Amniotic epithelial cell (primary cell): ENCODE measurements at regions not wholly inside any gene's neighbourhood (a gene's known extent, or its start where the extent isn't known, plus 50 kb on each side); places are given as distances from the start of the nearest gene placed in this dataset.

Experiments used
- DNase-seq: peaks from one replicate; pipeline ENCODE4 v3.0.0-alpha.2; 2010; ENCODE audit warnings: low read depth

DNA sequence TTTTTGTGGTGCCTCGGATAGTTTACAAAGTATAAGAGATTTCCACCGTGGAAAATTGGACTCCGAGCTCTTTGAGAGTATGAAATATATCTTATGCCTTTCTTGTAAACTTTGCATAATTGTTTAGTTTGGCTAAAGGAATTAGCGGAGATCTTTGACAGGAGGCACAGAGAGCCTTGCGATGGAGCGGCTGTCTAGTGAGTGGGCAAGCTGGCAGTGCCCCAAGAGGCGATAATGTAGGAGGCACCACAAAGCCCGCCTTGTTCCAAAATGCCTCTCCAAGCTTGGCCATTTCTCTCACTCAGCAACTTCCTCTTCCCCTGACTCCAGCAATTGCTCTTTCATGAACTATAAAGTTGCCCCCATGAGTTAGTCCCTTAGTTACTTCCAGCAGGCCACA is 270.1 kb upstream of the PRICKLE1 start:
- DNase-seq, result no peak

DNA sequence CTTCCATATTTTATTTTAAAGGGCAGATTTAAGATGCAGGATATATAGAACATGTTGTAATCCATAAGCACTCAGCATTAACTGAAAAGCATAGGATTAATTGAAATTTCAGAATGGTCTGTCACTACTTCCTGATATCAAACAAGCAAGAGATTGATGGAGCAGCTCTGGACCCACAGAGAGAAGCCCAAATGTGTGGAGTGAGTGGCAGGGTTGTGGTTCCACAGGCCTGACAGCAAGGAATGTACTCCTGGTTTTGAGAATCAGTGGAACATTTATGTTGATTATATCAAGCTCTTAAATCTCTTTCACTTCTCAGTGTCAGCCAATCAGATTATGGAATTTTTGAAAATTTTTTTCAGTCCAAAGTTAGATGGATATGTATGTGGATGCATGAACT is 267.6 kb upstream of the PRICKLE1 start:
- no peak for DNase-seq

DNA sequence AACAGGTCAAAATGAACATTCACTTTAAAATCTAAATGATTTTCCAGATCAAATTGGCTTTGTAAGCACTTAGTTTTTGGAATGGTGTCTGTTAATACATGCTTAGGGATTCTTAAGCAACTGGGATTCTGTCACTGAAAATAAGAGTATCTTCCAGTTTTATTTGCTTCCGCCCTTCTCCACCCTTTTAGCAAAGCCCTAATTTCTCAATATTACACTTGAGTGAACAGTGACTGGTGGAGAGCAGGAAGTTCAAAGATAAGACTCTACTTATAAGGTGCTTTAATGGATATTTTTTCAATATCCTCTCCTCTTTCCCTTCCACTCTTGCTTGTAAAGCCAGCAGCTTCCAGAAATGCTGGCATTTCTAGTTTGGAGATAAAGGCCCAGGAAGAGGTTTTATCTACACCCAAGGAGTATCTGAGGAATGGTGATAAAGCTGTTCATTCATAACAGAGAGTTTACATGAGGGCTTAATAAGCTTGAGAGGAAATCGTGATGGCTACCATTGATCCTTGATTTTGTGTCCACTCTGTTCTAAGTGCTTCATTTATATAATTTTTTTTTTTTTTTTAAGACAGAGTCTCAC is 265.9 kb upstream of the PRICKLE1 start:
- no peak for DNase-seq

DNA sequence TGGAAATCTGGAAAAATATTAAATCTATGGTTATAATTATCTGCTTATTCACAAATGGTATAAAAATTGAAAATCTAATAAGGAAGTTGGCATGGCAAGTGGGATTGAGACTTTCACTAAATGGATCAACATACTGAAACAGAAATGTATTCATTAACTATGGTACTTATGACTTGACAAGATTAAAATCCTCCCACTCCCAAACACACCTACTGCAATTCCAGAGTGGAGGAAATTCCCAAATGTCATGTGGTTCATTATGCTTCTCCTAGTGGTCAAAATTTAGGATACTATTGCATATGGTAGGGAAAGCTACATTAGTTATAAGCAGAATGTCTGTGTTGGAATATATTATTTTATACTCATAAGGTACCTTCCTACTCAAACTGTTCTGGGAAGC is 265.3 kb upstream of the PRICKLE1 start:
- DNase-seq, result no peak

DNA sequence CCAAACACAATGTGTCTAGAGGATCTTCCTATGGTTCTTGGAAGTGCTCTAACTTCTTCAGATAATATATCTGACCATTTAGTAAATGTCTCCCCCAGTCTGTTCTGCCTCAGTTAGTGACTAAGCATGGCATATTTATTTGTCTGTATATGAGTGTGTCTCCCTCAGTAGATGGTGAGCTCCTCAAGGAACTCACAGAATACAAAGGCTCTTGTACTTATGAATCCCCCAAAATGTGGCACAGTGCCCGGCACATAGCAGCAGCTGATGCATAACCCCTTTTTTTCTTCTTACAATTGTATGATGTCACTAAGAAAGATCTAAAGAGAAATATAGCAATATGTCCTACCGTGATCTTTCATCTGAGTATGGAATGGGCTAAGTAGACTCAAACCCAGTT is 264.7 kb upstream of the PRICKLE1 start:
- DNase-seq, result no peak

DNA sequence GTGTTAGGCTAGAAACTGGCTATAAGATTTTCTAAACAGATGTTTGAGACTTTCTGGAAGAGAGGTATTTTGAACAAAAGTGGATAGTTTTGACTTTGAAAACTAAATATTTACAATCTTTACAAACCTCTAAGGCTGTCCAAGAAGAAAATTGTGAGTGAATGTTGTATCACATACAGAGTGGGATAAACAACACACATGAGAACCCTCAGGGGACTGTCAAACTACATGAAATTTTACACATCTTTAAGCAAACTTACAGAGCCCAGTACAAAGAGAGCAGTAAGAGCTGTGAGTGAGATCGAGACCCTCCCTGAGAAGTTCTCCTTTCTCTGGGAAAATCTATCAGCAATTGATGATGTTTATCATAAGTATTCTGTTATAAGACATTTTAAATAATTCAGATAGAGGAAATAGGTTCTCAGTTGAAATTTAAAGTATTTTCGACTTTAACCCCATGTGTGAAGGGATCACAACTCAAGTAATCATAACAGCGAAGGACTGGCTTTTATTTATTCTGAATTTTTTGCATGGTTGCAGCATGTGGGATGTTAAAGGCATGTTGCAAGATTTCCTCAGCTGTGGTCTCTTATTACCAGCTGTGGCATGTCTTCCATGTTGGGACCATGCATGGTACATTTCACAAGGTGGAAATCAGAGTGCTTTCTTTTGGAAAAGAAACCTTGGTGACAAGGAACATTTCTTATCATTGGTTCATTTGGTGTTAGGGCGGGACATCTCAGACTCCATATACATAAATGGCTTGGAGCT is 264.0 kb upstream of the PRICKLE1 start:
- no peak for DNase-seq

DNA sequence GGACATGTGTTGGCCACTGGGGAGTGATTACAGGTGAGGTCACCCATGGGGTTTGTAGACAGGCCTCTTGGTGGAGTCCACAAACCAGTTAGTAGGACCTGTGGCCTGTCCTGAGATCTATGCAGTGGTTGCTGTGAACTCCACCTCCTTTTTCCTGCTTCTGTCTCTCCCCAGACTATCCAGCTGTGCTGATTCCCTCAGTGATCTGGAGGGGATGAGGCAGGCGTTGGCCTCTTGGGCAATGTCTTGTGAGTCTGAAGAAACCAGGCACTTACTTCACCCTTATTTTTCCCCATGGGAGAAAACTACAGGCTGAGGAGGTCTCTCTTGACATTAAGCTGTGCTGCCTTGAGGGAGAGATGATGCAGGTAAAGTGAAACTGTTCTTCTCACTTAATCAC is 257.2 kb upstream of the PRICKLE1 start:
- peak; percentile 70 for DNase-seq

DNA sequence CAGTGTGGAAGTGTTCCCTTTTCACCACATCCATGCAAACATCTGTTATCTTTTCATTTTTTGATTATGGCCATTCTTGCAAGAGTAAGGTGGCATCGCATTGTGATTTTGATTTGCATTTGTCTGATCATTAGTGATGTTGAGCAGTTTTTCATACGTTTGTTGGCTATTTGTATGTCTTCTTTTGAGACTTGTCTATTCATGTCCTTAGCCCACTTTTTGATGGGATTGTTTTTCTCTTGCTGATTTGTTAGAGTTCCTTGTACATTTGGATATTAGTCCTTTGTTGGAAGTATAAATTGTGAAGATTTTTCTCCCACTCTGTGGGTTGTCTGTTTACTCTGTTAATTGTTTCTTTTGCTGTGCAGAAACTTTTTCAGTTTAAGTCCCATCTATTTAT is 244.5 kb upstream of the PRICKLE1 start:
- DNase-seq, result no peak

DNA sequence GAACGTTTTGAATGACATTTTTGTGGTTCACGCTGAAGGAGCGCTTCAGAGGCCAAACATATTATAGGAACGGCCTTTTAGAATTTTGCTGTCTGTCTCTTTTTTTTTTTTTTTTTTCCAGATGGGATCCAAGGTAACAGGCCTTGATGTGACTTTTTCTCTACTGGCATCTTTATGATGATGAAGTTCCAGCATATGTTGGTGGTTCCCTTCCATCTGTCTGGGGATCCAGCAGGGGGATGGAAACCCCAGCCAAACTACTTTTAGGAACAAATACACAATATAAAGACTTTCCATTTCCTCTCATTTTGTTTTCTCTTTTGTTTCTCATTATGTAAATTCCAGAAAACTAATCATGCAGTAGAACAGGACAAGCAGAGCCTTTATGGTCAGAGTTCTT is 239.3 kb upstream of the PRICKLE1 start:
- DNase-seq, result no peak

DNA sequence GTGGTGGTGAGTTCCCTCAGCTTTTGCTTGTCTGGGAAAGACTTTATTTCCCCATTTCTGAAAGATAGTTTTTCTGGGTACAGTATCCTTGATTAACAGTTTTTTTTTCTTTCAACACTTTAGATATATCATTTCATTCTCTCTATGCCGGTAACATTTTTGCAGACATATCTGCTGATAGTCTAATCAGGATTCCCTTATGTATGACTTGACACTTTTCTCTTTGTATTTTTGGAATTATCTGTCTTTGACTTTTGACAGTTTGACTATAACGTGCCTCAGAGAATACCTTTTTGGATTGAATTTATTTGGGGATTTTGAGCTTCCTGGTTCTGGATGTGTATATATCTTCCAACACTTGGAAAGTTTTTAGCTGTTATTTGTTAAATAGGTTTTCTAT is 234.8 kb upstream of the PRICKLE1 start:
- no peak for DNase-seq

DNA sequence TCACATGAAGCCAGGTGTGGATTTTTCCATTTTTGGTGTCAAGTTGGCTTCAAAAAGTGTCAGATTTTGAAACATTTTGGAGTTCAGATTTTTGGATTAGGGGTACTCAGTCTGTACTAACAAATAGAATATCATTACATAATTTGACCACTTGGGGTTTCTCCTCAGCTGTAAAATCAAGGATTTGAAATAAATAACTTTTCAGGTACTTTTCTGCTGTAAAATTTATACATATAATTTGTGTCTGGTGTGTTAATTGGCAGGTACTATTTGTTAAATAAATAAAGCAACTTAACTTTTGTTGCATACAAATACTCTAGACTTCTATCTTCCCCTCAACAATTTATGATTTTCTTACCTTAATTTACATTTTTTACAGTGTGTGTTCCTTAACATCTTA is 234.1 kb upstream of the PRICKLE1 start:
- no peak for DNase-seq

DNA sequence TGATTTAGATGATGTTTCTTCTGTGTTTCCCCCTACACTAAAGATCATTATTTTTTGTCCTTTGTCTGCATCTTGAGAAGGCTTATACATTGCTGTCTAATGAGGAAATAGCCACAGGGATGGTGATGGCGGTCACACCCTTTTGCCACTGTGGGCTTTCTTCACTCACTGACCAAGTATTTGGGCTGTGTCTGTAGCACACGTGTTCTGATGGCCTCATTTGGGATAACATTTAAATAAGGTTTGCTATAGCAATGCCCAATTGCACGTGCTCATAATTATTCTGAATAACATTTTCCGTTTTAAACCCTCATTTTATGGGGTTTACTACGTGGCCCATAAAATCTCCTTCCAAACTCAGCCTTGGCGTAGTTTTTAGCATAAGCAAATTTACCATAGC is 230.3 kb upstream of the PRICKLE1 start:
- no peak for DNase-seq

DNA sequence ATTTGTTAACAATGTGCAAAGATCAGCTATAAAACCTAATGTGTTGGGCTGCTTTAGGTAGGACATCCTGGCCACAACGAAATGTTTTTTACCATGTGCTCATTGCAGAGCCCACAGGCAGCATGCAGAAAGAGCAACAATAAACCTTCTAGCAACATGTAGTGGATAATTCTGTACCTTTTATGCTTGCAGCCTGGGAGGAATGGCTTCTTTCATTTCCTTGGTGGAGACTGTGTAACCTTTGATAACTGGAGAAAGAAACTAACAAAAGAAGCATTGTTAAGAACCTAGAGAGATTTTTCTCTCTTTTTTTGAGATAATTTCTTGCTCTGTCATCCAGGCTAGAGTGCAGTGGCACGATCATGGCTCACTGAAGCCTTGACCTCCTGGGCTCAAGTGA is 225.5 kb upstream of the PRICKLE1 start:
- DNase-seq, result no peak

DNA sequence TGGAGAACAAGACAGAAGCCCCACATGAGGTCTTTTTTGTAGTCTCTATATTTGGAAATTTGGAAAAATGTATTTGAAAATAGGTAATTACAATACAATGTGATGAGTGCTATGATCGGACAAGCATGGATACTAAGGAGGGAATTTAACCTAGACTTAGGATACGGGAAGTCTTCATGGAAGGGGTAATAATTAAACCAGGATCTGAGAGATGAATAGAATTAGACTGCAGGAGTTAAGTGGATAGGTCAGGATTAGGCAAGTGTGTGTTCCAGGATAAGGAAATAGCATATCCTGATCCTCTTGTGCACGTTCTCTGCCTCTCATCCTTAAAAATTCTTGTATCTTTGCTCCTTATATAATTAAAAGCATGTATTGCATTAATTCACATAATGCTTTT is 223.3 kb upstream of the PRICKLE1 start:
- DNase-seq, result no peak

DNA sequence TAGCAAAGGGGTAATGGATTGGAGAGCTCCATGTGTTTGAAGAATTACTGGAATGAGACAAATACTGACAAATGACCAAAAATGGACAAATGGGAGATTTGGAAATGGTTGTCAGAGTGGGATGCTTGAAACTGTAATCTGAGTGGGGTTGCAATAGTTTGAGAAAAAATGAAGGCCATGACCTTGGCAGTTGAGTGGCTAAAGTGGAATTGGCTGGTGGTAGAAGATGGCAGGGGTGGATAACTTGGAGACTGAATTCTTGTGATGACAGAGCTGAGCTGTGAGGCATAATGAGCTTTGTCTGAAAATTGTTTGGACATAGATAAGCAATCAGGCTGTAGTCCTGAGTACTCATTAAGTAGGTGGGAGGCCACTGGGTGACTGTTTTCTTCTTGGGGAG is 222.5 kb upstream of the PRICKLE1 start:
- DNase-seq, result no peak

DNA sequence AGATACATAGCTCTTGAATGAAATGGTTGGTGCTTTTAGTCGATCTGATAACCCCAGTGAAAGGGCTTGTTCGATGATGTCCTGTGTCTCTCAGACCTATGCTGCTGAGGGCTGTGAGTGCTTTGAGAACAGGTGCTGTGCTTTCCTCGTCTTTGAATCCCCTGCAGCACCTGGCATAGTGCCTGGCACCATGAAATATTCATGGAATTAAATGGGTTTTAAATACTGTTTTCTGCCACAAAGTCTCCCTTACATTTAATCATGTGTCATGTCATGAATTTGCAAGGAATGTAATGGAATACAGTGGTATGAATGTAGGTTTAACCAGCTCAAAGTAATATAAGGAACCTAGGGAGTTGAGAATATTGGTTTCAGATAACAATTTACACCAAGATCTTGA is 220.5 kb upstream of the PRICKLE1 start:
- DNase-seq, result no peak

DNA sequence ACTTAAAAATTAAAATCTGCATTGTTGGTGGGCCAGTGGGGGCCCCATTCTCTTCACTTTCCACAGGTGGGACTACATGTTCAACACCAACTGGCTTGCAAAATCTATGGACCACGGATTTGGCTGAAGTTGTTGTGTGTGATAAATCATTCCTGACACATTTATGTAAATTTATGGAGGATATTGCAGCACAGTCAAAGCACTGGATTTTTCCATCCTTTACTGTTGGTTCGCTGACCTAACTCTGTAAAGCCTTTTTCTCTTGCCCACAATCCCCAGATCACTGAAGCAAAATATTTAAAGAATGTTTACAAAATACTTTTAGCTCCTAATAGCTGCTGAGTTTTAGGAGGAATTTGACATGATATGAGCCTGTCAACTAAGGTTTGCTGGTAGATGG is 219.7 kb upstream of the PRICKLE1 start:
- peak; percentile 77 for DNase-seq

DNA sequence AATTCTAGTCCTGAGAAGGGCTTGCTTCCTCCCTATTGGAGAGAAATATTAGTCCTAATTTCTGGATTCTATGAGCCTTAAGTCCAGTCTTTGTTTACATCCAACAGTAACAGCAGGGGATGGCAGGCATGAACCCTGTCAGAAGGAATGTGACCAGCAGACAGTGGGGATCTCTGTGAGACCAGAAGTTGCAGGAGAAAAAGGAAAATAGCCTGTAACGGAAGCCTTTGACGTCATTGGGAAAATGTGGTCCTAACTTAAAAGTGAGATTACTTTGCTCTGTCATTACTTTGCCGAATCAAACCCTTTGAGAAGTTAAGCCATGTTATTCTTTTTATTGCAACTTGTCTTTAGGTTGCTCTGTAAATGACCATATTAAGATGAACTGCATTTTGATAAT is 218.2 kb upstream of the PRICKLE1 start:
- DNase-seq, result no peak

DNA sequence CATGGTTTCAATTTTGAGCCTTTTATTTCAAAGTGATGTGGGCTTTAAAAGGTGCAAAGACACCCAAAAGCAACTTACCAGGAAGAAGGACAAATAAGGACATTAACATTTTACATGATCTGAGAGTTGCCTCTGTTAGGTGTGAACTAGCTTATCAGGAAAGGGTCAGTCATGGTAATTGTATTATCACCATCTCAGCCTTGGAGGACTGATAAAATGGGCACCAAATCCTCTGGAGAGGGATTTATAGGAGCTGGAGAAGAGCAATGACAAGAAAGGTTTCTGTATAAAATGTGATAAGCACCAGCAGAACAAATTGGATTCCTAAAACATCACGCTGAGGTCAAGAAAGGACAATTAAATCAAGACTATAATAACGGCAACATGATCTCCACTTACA is 217.7 kb upstream of the PRICKLE1 start:
- no peak for DNase-seq

DNA sequence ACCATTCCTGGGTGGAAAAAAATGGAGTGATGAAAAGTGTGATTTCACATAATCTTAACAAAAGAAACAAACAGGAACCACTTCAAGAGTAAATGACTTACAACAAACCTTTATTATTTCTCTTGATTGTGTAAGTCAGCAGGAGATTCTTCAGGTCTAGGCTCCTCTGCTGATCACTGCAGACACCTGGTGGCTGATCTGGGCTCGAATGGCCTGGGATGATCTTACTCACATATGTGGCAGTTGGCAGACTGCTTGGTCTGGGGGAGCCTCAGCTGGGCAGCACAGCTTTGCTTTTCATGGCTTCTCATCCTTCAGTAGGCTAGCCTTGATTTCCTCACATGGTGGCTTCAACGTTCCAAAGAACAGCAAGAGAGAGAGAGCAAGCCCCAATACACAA is 215.4 kb upstream of the PRICKLE1 start:
- DNase-seq, result no peak

DNA sequence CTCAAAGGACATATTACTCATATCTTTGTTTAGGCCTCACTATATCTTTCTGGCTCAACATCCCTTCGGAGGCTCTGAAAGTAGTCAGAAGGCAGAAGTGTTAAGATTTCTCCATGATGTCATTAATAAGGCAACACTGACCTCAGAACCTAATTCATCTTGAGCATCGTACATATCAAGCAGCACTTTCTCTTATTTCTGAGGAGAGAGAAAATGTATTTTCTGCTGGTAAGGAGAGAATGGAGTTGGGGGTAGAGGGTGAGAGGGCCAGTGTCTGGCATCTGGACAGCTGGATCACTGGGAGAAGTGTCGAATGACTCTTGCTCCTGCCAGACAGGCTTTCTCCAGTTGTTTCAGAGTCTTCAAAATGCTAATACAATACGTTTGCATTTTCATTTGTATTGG is 213.2 kb upstream of the PRICKLE1 start:
- peak; percentile 83 for DNase-seq

DNA sequence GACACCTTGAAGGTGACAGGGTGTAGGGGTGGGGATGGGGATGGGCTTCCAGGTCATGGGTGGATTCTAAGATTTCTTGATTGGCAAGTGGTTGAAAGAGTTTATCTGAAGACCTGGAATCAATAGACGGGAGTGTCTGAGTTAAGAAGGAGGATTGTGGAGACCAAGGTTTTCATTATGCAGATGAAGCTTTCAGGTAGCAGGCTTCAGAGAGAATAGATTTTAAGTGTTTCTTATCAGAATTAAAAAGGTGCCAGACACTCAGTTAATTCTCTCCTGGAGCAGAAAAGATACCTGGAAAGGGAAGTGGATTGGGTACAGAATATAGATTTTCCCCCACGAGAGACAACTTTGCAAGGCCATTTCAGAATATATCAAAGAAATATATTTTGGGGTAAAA is 211.7 kb upstream of the PRICKLE1 start:
- no peak for DNase-seq

DNA sequence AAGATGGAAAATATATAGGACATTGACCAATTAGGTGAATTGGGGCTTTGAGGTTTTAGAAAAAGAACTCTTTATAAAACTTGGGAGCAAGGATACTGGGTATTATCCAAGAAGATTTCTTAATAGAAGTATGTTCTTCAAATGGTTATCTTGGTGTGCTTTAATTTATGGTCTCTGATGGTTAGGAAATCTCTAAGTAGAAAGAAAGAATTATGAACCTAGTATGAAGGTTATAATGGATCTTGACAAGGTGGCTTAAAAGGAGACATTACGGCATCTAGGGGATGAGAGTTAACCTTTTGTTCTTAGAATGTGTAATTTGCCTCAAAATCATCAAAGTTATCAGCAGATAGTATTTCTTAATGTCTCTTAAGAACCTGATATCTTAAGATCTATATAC is 210.4 kb upstream of the PRICKLE1 start:
- DNase-seq, result peak; percentile 88

DNA sequence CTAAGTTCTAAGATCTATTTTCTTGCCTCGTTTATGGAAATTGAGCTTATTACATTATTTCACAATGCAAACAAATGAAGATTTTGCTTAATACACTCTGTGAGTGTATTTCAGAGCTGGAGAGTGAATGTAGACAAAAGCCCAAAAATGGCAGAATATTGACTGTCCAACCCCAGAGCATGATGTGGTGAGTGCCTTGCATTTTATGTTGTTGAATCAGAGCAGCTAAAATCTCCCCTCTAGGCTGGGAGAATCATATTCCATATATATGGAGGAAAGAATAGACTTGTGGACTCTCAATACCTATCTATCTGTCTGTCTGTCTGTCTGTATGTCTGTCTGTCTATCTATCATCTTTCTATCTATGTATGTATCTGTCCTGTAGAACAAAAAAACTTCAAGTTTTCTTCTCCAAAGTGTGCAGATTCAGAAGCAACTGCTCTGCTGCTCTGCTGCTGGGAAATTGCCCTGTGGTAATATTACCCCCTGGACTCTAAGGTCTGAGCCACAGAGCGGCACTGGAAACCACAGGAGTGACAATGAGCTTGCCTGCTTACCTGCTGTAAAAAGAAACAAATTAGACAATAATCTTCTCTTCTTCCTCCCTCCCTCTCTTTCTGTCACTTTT is 209.4 kb upstream of the PRICKLE1 start:
- DNase-seq, result peak; percentile 55
